HepG2 (cell line): ENCODE measurements at regions not wholly inside any gene's neighbourhood (a gene's known extent, or its start where the extent isn't known, plus 50 kb on each side); places are given as distances from the start of the nearest gene placed in this dataset.

ENCODE experiments used
- ATAC-seq: fragments of 200-7000 bp; cut with Tn5 transposase; 3 replicates; pipeline ENCODE4 v1.9.1; 2020; ENCODE audit warnings: mild to moderate bottlenecking, moderate library complexity
- BruUV-seq: library from RNA; stranded (reverse); fragments of 400-500 nt; replicated peaks from 2 replicates; lab custom pipeline; 2021; lab: Mats Ljungman, UMichigan
- CTCF ChIA-PET: fragments of 300-600 bp; formaldehyde crosslinking; extraction: SDS; loops from one replicate; lab custom pipeline; 2021; ENCODE audit warnings: low total read pairs, inconsistent platforms, low intra/inter-chr PET ratio; lab: Yijun Ruan, JAX
- POLR2A ChIA-PET: fragments of 350-600 bp; sonication (Branson Sonifier 250); formaldehyde crosslinking; loops from one replicate; lab custom pipeline; 2020; ENCODE audit warnings: antibody characterized with exemption, inconsistent platforms; lab: Yijun Ruan, JAX
- DNase-seq: peaks from one replicate; pipeline ENCODE4 v3.0.0-alpha.2; 2015; ENCODE audit warnings: low spot score
- FAIRE-seq: peaks from 3 replicates; lab custom pipeline; 2011; peaks lifted over from hg19 to GRCh38; lab: Jason Lieb, UNC
- H2AFZ ChIP-seq: one replicate; pipeline ENCODE4 v1.6.1; 2011; ENCODE audit warnings: low read length, inconsistent platforms
- H3K27ac ChIP-seq: fragments of 300-600 bp; 3 replicates; pipeline ENCODE4 v1.8.0; 2011; ENCODE audit warnings: mixed run types, mild to moderate bottlenecking, mixed read lengths, low read length, inconsistent platforms; ENCODE audit not compliant: insufficient read depth; ENCODE audit errors: extremely low read length
- H3K27me3 ChIP-seq, 2 experiments: fragments of 200-600 bp in 1 of 2; 2 replicates in 1 of 2; 3 replicates in 1 of 2; pipeline versions ENCODE4 v1.6.0 to v1.8.0; 2011; ENCODE audit warnings: low read length in 2 of 2, mild to moderate bottlenecking in 2 of 2, moderate library complexity in 2 of 2, inconsistent platforms in 1 of 2; ENCODE audit not compliant: insufficient read depth in 2 of 2, control insufficient read depth in 1 of 2
- H3K36me3 ChIP-seq, 2 experiments: fragments of 200-600 bp in 1 of 2; replicated peaks in 1 of 2; 2 replicates in 1 of 2; 3 replicates in 1 of 2; pipeline versions ENCODE4 v1.5.1 to v1.8.0; 2011; ENCODE audit warnings: low read length in 2 of 2, inconsistent platforms in 1 of 2; ENCODE audit not compliant: insufficient read depth in 2 of 2, control insufficient read depth in 1 of 2
- H3K4me1 ChIP-seq: 2 replicates; pipeline ENCODE4 v1.5.1; 2012; ENCODE audit warnings: low read length, inconsistent platforms; ENCODE audit not compliant: insufficient read depth
- H3K4me2 ChIP-seq: 2 replicates; pipeline ENCODE4 v1.6.0; 2011; ENCODE audit warnings: low read depth, low read length, inconsistent platforms
- H3K4me3 ChIP-seq, 3 experiments: fragments of 200-600 bp in 1 of 3; sonication (generic), shearing (Covaris generic) in 1 of 3; replicated peaks in 1 of 3; 2 replicates each; pipeline ENCODE4 v1.5.1; 2011 to 2016; ENCODE audit warnings: low read length in 3 of 3, inconsistent platforms in 2 of 3, low read depth in 2 of 3, mild to moderate bottlenecking in 2 of 3, control low read depth in 1 of 3, mixed read lengths in 1 of 3; ENCODE audit not compliant: insufficient read depth in 1 of 3
- H3K79me2 ChIP-seq: one replicate; pipeline ENCODE4 v1.6.1; 2011; ENCODE audit warnings: low read length, inconsistent platforms; ENCODE audit not compliant: insufficient read depth
- H3K9ac ChIP-seq: 2 replicates; pipeline ENCODE4 v1.6.0; 2011; ENCODE audit warnings: mild to moderate bottlenecking, low read depth, low read length, inconsistent platforms; ENCODE audit not compliant: insufficient read depth
- H3K9me3 ChIP-seq: 2 replicates; pipeline ENCODE4 v1.5.1; 2012; ENCODE audit warnings: mild to moderate bottlenecking, low read length
- H4K20me1 ChIP-seq: 2 replicates; pipeline ENCODE4 v1.6.0; 2011; ENCODE audit warnings: inconsistent platforms, mild to moderate bottlenecking, low read length, moderate library complexity; ENCODE audit not compliant: insufficient read depth
- CEBPB ChIP-seq: IDR thresholded peaks from 2 replicates; pipeline ENCODE4 v1.6.1; 2011; ENCODE audit warnings: low read depth, low read length, improper control_type of control experiment, borderline replicate concordance
- ZNF816 ChIP-seq: sonication (generic); formaldehyde crosslinking; IDR thresholded peaks from 2 replicates; pipeline ENCODE4 v1.8.0; 2022; ENCODE audit warnings: missing genetic modification reagents, mild to moderate bottlenecking, borderline replicate concordance
- WGBS: methylation state at CpG from one replicate; pipeline ENCODE4 v1.1.6; 2017; ENCODE audit warnings: low lambda C conversion rate; 5-methylcytosine and 5-hydroxymethylcytosine counted together
- in situ Hi-C: cut with HindIII; loops from 2 replicates; pipeline ENCODE4 v1.10.0; 2017; ENCODE audit warnings: low pct_unique_long_range_greater_than_20kb; ENCODE audit not compliant: extremely low pct_ligation_motif_present
- intact Hi-C: fragments of 100-400 bp; cut with micrococcal nuclease; formaldehyde crosslinking; loops from one replicate; pipeline ENCODE4 v1.10.0; 2022; ENCODE audit not compliant: unreplicated experiment
- TF ChIP-seq, protein P1 (sequence below): IDR thresholded peaks from 2 replicates; pipeline ENCODE4 v1.6.1; 2016; ENCODE audit warnings: low read depth, missing genetic modification reagents, missing compliant biosample characterization

- TF ChIP-seq, protein P1, sequence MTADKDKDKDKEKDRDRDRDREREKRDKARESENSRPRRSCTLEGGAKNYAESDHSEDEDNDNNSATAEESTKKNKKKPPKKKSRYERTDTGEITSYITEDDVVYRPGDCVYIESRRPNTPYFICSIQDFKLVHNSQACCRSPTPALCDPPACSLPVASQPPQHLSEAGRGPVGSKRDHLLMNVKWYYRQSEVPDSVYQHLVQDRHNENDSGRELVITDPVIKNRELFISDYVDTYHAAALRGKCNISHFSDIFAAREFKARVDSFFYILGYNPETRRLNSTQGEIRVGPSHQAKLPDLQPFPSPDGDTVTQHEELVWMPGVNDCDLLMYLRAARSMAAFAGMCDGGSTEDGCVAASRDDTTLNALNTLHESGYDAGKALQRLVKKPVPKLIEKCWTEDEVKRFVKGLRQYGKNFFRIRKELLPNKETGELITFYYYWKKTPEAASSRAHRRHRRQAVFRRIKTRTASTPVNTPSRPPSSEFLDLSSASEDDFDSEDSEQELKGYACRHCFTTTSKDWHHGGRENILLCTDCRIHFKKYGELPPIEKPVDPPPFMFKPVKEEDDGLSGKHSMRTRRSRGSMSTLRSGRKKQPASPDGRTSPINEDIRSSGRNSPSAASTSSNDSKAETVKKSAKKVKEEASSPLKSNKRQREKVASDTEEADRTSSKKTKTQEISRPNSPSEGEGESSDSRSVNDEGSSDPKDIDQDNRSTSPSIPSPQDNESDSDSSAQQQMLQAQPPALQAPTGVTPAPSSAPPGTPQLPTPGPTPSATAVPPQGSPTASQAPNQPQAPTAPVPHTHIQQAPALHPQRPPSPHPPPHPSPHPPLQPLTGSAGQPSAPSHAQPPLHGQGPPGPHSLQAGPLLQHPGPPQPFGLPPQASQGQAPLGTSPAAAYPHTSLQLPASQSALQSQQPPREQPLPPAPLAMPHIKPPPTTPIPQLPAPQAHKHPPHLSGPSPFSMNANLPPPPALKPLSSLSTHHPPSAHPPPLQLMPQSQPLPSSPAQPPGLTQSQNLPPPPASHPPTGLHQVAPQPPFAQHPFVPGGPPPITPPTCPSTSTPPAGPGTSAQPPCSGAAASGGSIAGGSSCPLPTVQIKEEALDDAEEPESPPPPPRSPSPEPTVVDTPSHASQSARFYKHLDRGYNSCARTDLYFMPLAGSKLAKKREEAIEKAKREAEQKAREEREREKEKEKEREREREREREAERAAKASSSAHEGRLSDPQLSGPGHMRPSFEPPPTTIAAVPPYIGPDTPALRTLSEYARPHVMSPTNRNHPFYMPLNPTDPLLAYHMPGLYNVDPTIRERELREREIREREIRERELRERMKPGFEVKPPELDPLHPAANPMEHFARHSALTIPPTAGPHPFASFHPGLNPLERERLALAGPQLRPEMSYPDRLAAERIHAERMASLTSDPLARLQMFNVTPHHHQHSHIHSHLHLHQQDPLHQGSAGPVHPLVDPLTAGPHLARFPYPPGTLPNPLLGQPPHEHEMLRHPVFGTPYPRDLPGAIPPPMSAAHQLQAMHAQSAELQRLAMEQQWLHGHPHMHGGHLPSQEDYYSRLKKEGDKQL (CRISPR knock-in tag) = no peak
Measured at GRCh38 chr16:25370541-25370940, 112.9 kb upstream of the ZKSCAN2 start (continued).

DNA sequence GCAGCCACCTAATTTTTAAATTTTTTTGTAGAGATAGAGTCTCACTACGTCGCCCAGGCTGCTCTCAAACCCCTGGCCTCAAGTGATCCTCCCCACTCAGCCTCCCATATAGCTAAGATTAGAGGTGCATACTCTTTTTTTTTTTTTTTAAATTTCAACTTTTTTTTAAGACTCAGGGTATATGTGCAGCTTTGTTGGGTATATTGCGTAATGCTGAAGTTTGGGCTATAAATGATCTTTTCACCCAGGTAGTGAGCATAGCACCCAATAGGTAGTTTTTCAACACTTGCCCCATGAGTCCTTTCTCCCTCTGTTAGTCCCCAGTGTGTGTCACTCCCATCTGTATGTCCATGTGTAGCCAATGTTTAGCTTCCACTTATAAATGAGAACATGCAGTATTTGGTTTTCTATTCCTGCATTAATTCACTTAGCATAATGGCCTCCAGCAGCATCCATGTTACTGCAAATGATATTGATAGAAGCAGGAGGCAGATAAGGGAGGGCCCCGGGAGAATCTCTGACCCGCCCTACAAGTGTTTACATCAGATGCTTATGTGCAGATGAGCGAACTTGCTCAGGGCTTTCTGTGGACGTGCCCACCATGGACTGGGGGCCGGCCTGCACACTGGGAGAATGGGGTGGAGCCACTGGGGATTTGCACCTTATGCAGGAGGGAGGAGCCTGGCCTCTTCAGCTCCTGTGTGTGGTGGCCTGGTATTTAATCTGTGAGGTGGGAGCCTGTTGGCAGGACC lies 110.3 kb upstream of the ZKSCAN2 start:
- H3K36me3 ChIP-seq = no peaks in the 10 kb centered on the region
- H3K4me1 ChIP-seq = no peaks in the 10 kb centered on the region
- no peak for FAIRE-seq
- H3K4me3 ChIP-seq = no peak overlapping the region
- no peaks in the 10 kb centered on the region for H3K9me3 ChIP-seq
- in situ Hi-C loops (no loop called here), intact Hi-C loops (no loop called here)
- ATAC-seq = no peak
- WGBS = 60% methylated on average over 6 of the region's 8 CpGs
- H3K79me2 ChIP-seq = no peaks in the 10 kb centered on the region
- no peak overlapping the region for H3K9ac ChIP-seq
- H3K27ac ChIP-seq = no peak overlapping the region
- TF ChIP-seq CEBPB (peak; percentile 79), ZNF816 (CRISPR knock-in tag) (no peak)
- H4K20me1 ChIP-seq = no peaks in the 10 kb centered on the region
- H3K27me3 ChIP-seq = peaks cover 0 to 4% of the 10 kb centered on the region in 2 experiments; a peak in 1 of 5 replicates
- CTCF ChIA-PET = no interaction called here
- POLR2A ChIA-PET = no interaction called here
- no peak overlapping the region for H3K4me2 ChIP-seq
- H2AFZ ChIP-seq = no peak overlapping the region
- BruUV-seq = no TSS peak
- DNase-seq = no peak
